HL-60 (cell line): ENCODE measurements at regions not wholly inside any gene's neighbourhood (a gene's known extent, or its start where the extent isn't known, plus 50 kb on each side); places are given as distances from the start of the nearest gene placed in this dataset.

Source experiments
- DNase-seq, 2 experiments: peaks; one replicate each; pipeline ENCODE4 v3.0.0-alpha.2; 2010 to 2020; ENCODE audit warnings: low read depth in 1 of 2, low spot score in 1 of 2
- H3K27ac ChIP-seq: fragments of 250-450 bp; sonication (Bioruptor Pico); replicated peaks from 2 replicates; pipeline ENCODE4 v1.5.1; 2020; ENCODE audit warnings: mild to moderate bottlenecking, moderate library complexity
- H3K27me3 ChIP-seq: fragments of 250-450 bp; sonication (Bioruptor Pico); 2 replicates; pipeline ENCODE4 v1.5.1; 2021; ENCODE audit warnings: mild to moderate bottlenecking, moderate library complexity; ENCODE audit not compliant: insufficient read depth, poor library complexity, severe bottlenecking
- H3K4me3 ChIP-seq: replicated peaks from 2 replicates; pipeline ENCODE4 v1.5.1; 2011; ENCODE audit warnings: mild to moderate bottlenecking, control low read depth, low read length; ENCODE audit not compliant: insufficient read depth
- CTCF ChIP-seq: IDR thresholded peaks from one replicate; pipeline ENCODE4 v1.5.1; 2011; ENCODE audit warnings: low read length, control low read depth, inconsistent platforms; ENCODE audit not compliant: insufficient read depth
- GABPA ChIP-seq: IDR thresholded peaks from 2 replicates; pipeline ENCODE4 v1.6.1; 2012; ENCODE audit warnings: low read depth
- POLR2AphosphoS5 ChIP-seq: IDR thresholded peaks from 2 replicates; pipeline ENCODE4 v1.6.1; 2012; ENCODE audit warnings: low read depth
- REST ChIP-seq: IDR thresholded peaks from 2 replicates; pipeline ENCODE4 v1.6.1; 2012; ENCODE audit warnings: low read depth; ENCODE audit not compliant: insufficient replicate concordance
- SPI1 ChIP-seq: IDR thresholded peaks from 2 replicates; pipeline ENCODE4 v1.6.1; 2012; ENCODE audit warnings: low read depth, mild to moderate bottlenecking, borderline replicate concordance

DNA sequence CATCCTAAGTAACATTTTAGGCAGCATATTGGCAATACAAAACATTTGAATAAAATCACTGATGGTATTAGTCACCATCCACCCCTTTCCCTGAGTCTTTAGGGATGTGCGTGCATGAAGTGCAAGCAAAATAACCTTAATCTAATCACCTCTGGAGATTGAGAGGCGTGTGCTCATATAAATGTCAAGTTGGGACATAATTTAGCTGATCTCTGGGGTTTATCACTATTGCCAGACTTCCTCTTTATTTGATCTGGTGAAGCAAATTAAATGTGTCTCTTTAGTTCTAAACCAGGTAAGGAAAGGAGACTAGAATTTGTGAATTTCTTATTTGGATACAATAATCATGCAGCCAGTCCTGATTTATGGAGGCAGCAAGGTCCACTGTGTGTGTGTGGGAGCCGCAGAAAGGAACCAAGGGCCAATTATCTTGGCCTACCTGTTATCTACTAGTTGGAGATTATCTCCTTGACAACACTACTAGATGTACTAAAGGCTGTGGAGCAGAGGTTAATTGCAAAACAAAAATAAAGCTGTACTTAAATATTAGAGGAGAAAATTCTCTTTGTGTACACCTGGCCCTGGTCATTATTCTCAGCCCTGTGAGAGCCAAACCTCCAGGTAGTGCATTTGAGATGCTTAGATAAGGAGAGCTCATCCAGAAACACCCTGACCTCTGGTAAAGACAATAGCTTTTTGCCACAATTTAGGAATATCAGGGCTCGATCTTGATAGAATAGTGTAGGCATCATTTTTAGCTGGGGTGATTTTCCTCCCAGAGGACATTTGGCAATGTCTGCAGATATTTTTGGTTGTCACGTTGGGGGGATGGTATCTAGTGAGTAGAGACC, 78.2 kb downstream of the HRH4 start:
- TF ChIP-seq CTCF (no peak), REST (no peak), SPI1 (peak; percentile 73), GABPA (no peak), POLR2AphosphoS5 (no peak)
- Histone ChIP-seq H3K27me3 (peaks cover 26% of the 10 kb centered on the region), H3K4me3 (no peak overlapping the region), H3K27ac (no peak overlapping the region)
- no peak for DNase-seq

DNA sequence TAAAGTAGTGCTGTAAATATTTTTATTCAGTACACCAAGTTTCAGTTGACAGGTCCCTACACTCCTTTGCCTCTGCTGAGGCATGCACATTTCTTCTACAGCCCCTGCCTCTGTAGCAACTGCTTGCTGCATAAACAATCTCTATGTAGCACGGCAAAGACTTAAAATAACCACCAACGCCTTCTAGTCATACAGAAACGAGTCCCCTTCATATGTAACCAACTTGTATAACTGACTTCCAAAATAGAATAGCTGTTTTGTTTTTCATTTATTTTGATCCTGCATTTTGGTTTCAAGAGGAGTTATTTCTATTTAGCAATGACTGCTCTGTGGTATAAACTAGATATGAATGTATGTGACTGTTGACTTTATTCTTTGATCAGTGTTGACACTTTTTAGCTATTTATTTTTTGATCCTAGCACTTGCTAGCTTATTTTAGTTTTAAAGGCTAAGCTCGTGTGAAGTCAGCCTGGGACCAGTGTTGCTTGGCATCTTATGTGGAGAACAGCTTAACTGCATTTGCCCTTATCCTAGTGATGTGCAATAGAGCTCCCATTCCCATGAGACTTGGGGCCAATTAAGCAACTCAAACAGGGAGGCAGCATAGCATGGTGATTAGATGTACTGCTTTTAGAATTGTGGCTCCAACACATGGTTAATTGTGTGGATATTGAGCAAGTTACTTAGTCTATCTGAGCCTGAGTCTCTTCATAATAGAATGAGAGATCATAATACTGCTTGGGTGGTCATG, 79.6 kb downstream of the HRH4 start:
- DNase-seq = no peak
- Histone ChIP-seq H3K27ac (no peak overlapping the region), H3K27me3 (peaks cover 21% of the 10 kb centered on the region), H3K4me3 (no peak overlapping the region)
- no peak for TF ChIP-seq REST

DNA sequence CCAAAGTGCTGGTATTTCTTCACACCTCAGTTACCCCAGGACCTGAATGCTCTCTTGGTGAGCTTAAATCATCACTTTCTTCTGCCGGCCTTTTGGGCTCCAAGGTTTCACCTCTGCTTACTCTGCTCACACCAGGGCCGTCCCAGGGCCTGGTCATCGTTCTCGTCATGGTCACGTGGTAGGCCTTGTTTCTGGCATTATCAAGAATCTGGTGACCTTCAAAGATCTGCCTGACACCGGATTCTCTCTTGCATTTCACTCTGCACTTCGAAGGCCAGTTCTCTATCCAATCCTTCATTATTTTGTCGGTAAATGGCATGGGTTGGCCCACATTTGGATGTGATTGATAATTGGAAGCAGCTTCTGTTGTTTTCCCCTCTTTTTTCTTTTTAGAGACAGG, 80.5 kb downstream of the HRH4 start:
- TF ChIP-seq REST (no peak), CTCF (no peak), POLR2AphosphoS5 (no peak), SPI1 (no peak), GABPA (no peak)
- Histone ChIP-seq H3K4me3 (no peak overlapping the region), H3K27me3 (peaks cover 12% of the 10 kb centered on the region), H3K27ac (no peak overlapping the region)
- no peak for DNase-seq
